ENCODE measurements at regions not wholly inside any gene's neighbourhood (a gene's known extent, or its start where the extent isn't known, plus 50 kb on each side); places are given as distances from the start of the nearest gene placed in this dataset.
"Not testable (repeated sequence)": the region's sequence is repeated elsewhere in the genome, so short reads cannot be mapped to it uniquely, and the experiment has no call there.

- H3K4me1 Mint-ChIP-seq (ENCODE audit: low read depth, unreplicated experiment), result peaks cover 13% of the 10 kb centered on the region
- no peak overlapping the region for H3K9ac ChIP-seq (ENCODE audit: low read length)
- no peaks in the 10 kb centered on the region for H3K27me3 ChIP-seq (ENCODE audit: insufficient read depth, low read length)
- no peaks in the 10 kb centered on the region for H3K27me3 Mint-ChIP-seq (ENCODE audit: low read depth, unreplicated experiment)
- H4K20me1 ChIP-seq (ENCODE audit: insufficient read depth, low read length), result no peaks in the 10 kb centered on the region
- H3K4me3 Mint-ChIP-seq (ENCODE audit: unreplicated experiment), result no peak overlapping the region
- TF ChIP-seq EZH2 (IDR thresholded peaks at IDR 0.05; ENCODE audit: insufficient read depth, low read length) (no peak), CTCF (IDR thresholded peaks at IDR 0.05; ENCODE audit: insufficient read depth, low read depth, low read length) (no peak)
- peaks cover 5% of the 10 kb centered on the region for H3K9me3 Mint-ChIP-seq (ENCODE audit: unreplicated experiment)
- H3K4me3 ChIP-seq (ENCODE audit: insufficient read depth, low read depth, low read length), result no peak overlapping the region
- no peak overlapping the region for H3K4me2 ChIP-seq (ENCODE audit: low read length)
- FAIRE-seq (no peak), DNase-seq (ENCODE audit: low read depth) (no peak)
- peaks cover 3% of the 10 kb centered on the region for H3K9me3 ChIP-seq (ENCODE audit: insufficient read depth, low read depth, low read length)
- H3K36me3 ChIP-seq (ENCODE audit: insufficient read depth, low read length), result no peaks in the 10 kb centered on the region
- no peaks in the 10 kb centered on the region for H3K4me1 ChIP-seq (ENCODE audit: insufficient read depth, low read length)
- H3K79me2 ChIP-seq (ENCODE audit: insufficient read depth, low read length), result no peaks in the 10 kb centered on the region
- H3K36me3 Mint-ChIP-seq (ENCODE audit: low read depth, unreplicated experiment), result no peaks in the 10 kb centered on the region
- no peak overlapping the region for H3K27ac ChIP-seq (ENCODE audit: low read depth, low read length)
- H3K27ac Mint-ChIP-seq (ENCODE audit: unreplicated experiment), result no peak overlapping the region
- H2AFZ ChIP-seq (ENCODE audit: low read depth, low read length), result no peak overlapping the region
Measured at GRCh38 chr1:183739741-183740271, 65.1 kb upstream of the RGL1 start.

- peaks cover 19% of the 10 kb centered on the region for H3K4me1 Mint-ChIP-seq (ENCODE audit: low read depth, unreplicated experiment)
- DNase-seq (ENCODE audit: low read depth) (no peak), FAIRE-seq (no peak)
- Histone ChIP-seq H4K20me1 (ENCODE audit: insufficient read depth, low read length) (no peaks in the 10 kb centered on the region), H3K79me2 (ENCODE audit: insufficient read depth, low read length) (no peaks in the 10 kb centered on the region), H3K36me3 (ENCODE audit: insufficient read depth, low read length) (no peaks in the 10 kb centered on the region), H2AFZ (ENCODE audit: low read depth, low read length) (no peak overlapping the region), H3K27me3 (ENCODE audit: insufficient read depth, low read length) (no peaks in the 10 kb centered on the region), H3K4me3 (ENCODE audit: insufficient read depth, low read depth, low read length) (no peak overlapping the region), H3K4me2 (ENCODE audit: low read length) (no peak overlapping the region), H3K4me1 (ENCODE audit: insufficient read depth, low read length) (no peaks in the 10 kb centered on the region), H3K9ac (ENCODE audit: low read length) (no peak overlapping the region), H3K27ac (ENCODE audit: low read depth, low read length) (no peak overlapping the region), H3K9me3 (ENCODE audit: insufficient read depth, low read depth, low read length) (peaks cover 3% of the 10 kb centered on the region)
- no peaks in the 10 kb centered on the region for H3K36me3 Mint-ChIP-seq (ENCODE audit: low read depth, unreplicated experiment)
- H3K4me3 Mint-ChIP-seq (ENCODE audit: unreplicated experiment), result no peak overlapping the region
- TF ChIP-seq EZH2 (IDR thresholded peaks at IDR 0.05; ENCODE audit: insufficient read depth, low read length) (no peak), CTCF (IDR thresholded peaks at IDR 0.05; ENCODE audit: insufficient read depth, low read depth, low read length) (no peak)
- peaks cover 5% of the 10 kb centered on the region for H3K9me3 Mint-ChIP-seq (ENCODE audit: unreplicated experiment)
- H3K27me3 Mint-ChIP-seq (ENCODE audit: low read depth, unreplicated experiment), result no peaks in the 10 kb centered on the region
- H3K27ac Mint-ChIP-seq (ENCODE audit: unreplicated experiment), result no peak overlapping the region
Measured at GRCh38 chr1:183739082-183739481, 65.8 kb upstream of the RGL1 start.

GRCh38 chr1:183737916-183738315, 67.0 kb upstream of the RGL1 start:
- H3K4me3 ChIP-seq (ENCODE audit: insufficient read depth, low read depth, low read length); H3K36me3 Mint-ChIP-seq (ENCODE audit: low read depth, unreplicated experiment); H3K27me3 Mint-ChIP-seq (ENCODE audit: low read depth, unreplicated experiment); DNase-seq (ENCODE audit: low read depth); H3K9me3 Mint-ChIP-seq (ENCODE audit: unreplicated experiment); FAIRE-seq; H3K27ac ChIP-seq (ENCODE audit: low read depth, low read length); H3K27ac Mint-ChIP-seq (ENCODE audit: unreplicated experiment); H2AFZ ChIP-seq (ENCODE audit: low read depth, low read length); H3K4me2 ChIP-seq (ENCODE audit: low read length); H3K4me1 ChIP-seq (ENCODE audit: insufficient read depth, low read length); H3K27me3 ChIP-seq (ENCODE audit: insufficient read depth, low read length); H3K36me3 ChIP-seq (ENCODE audit: insufficient read depth, low read length); H4K20me1 ChIP-seq (ENCODE audit: insufficient read depth, low read length); H3K9ac ChIP-seq (ENCODE audit: low read length); H3K9me3 ChIP-seq (ENCODE audit: insufficient read depth, low read depth, low read length); H3K79me2 ChIP-seq (ENCODE audit: insufficient read depth, low read length); H3K4me3 Mint-ChIP-seq (ENCODE audit: unreplicated experiment): not testable (repeated sequence)
- peaks cover 23% of the 10 kb centered on the region for H3K4me1 Mint-ChIP-seq (ENCODE audit: low read depth, unreplicated experiment)
